ENCODE measurements at regions not wholly inside any gene's neighbourhood (a gene's known extent, or its start where the extent isn't known, plus 50 kb on each side); places are given as distances from the start of the nearest gene placed in this dataset.

GRCh38 chr7:125412890-125413665, 483.5 kb upstream of the POT1 start:
- no peak for TF ChIP-seq CTCF (IDR thresholded peaks at IDR 0.05)
- DNase-seq (ENCODE audit: low spot score) (no peak), ATAC-seq (ENCODE audit: low FRiP score) (no peak)

- ATAC-seq (ENCODE audit: low FRiP score) (no peak), DNase-seq (ENCODE audit: low spot score) (no peak)
- no peak for TF ChIP-seq CTCF (IDR thresholded peaks at IDR 0.05)
Observed at GRCh38 chr7:125409921-125410320, 480.3 kb upstream of the POT1 start.

GRCh38 chr7:125406111-125406510, 476.5 kb upstream of the POT1 start:
- no peak for TF ChIP-seq CTCF (IDR thresholded peaks at IDR 0.05)
- DNase-seq (ENCODE audit: low spot score) (no peak), ATAC-seq (ENCODE audit: low FRiP score) (no peak)

GRCh38 chr7:125399408-125399807, 469.8 kb upstream of the POT1 start:
- TF ChIP-seq CTCF (IDR thresholded peaks at IDR 0.05) = no peak

GRCh38 chr7:125396466-125397151, 467.0 kb upstream of the POT1 start:
- DNase-seq (ENCODE audit: low spot score) = no peak
- no peak for TF ChIP-seq CTCF (IDR thresholded peaks at IDR 0.05)

More at GRCh38 chr7:125399408-125399807, 469.8 kb upstream of the POT1 start:
- no peak for ATAC-seq (ENCODE audit: low FRiP score)
- no peak for DNase-seq (ENCODE audit: low spot score)

GRCh38 chr7:125391921-125392320, 462.3 kb upstream of the POT1 start:
- ATAC-seq (ENCODE audit: low FRiP score) = no peak
- no peak for TF ChIP-seq CTCF (IDR thresholded peaks at IDR 0.05)
- no peak for DNase-seq (ENCODE audit: low spot score)

More at GRCh38 chr7:125396466-125397151, 467.0 kb upstream of the POT1 start:
- no peak for ATAC-seq (ENCODE audit: low FRiP score)

- ATAC-seq (ENCODE audit: low FRiP score) (no peak), DNase-seq (ENCODE audit: low spot score) (no peak)
- no peak for TF ChIP-seq CTCF (IDR thresholded peaks at IDR 0.05)
Observed at GRCh38 chr7:125390981-125391380, 461.4 kb upstream of the POT1 start.

Measured in omental fat pad (tissue), 3 donors.